ENCODE measurements at regions not wholly inside any gene's neighbourhood (a gene's known extent, or its start where the extent isn't known, plus 50 kb on each side); places are given as distances from the start of the nearest gene placed in this dataset.

- no peak for TF ChIP-seq CTCF (IDR thresholded peaks at IDR 0.05)
- no peak for DNase-seq (ENCODE audit: low spot score)
- no peak overlapping the region for H3K27ac ChIP-seq
- no peaks in the 10 kb centered on the region for H3K36me3 ChIP-seq
- no peak overlapping the region for H3K4me3 ChIP-seq
- H3K4me1 ChIP-seq, result no peaks in the 10 kb centered on the region
- H3K27me3 ChIP-seq, result no peaks in the 10 kb centered on the region
- no peaks in the 10 kb centered on the region for H3K9me3 ChIP-seq
These were observed 736.3 kb downstream of the EFNB2 start for GRCh38 chr13:105799155-105799554.

DNA sequence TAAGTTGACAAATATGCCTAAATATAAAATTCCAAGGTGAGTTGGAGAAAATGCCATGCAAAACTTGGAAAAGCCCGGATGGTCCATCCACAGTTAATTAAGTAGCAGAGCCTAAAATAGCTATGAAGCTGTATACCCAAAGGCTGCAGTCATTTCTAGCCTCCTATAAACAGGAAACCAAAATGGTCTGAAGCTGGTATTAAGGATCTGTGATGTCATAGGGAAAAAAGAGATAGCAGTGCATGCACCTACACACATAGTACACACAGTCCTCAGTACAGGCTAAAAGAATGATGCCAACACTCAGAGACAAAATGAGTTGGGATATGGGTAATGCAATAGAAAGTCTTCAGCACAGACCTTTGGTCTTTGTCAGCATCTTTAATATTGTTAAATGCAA is 736.9 kb downstream of the EFNB2 start:
- H3K9me3 ChIP-seq, result no peaks in the 10 kb centered on the region
- H3K4me1 ChIP-seq, result no peaks in the 10 kb centered on the region
- no peak overlapping the region for H3K4me3 ChIP-seq
- no peaks in the 10 kb centered on the region for H3K36me3 ChIP-seq
- H3K27ac ChIP-seq, result no peak overlapping the region
- no peak for TF ChIP-seq CTCF (IDR thresholded peaks at IDR 0.05)
- H3K27me3 ChIP-seq, result no peaks in the 10 kb centered on the region
- DNase-seq (ENCODE audit: low spot score), result no peak

GRCh38 chr13:105796081-105796480 is 739.4 kb downstream of the EFNB2 start:
- Histone ChIP-seq H3K9me3 (no peaks in the 10 kb centered on the region), H3K4me3 (no peak overlapping the region), H3K27me3 (no peaks in the 10 kb centered on the region), H3K27ac (no peak overlapping the region), H3K36me3 (no peaks in the 10 kb centered on the region), H3K4me1 (no peaks in the 10 kb centered on the region)
- no peak for TF ChIP-seq CTCF (IDR thresholded peaks at IDR 0.05)
- DNase-seq (ENCODE audit: low spot score), result no peak

- Histone ChIP-seq H3K4me3 (no peak overlapping the region), H3K9me3 (no peaks in the 10 kb centered on the region), H3K27ac (no peak overlapping the region), H3K27me3 (no peaks in the 10 kb centered on the region), H3K36me3 (no peaks in the 10 kb centered on the region), H3K4me1 (no peaks in the 10 kb centered on the region)
- TF ChIP-seq CTCF (IDR thresholded peaks at IDR 0.05), result no peak
- no peak for DNase-seq (ENCODE audit: low spot score)
These were observed 744.5 kb downstream of the EFNB2 start for GRCh38 chr13:105790923-105791322.

DNA sequence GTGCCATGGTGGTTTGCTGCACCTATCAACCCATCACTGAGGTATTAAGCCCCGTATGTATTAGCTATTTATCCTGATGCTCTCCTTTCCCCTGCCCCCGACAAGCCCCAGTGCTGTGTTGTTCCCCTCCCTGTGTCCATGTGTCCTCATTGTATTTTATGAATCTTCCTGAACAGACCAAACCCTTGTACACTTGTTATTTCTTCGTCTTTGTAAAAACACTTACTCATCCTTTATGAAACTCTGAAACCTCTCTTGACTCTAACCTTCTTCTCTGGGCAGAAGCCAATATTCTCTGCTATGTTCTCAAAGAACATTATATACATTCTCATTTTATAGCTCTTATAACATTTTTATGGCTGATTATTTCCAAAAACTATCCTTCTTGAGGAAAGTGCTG is 746.9 kb downstream of the EFNB2 start:
- H3K27me3 ChIP-seq, result no peaks in the 10 kb centered on the region
- no peak overlapping the region for H3K27ac ChIP-seq
- no peaks in the 10 kb centered on the region for H3K36me3 ChIP-seq
- no peak for DNase-seq (ENCODE audit: low spot score)
- no peak for TF ChIP-seq CTCF (IDR thresholded peaks at IDR 0.05)
- no peak overlapping the region for H3K4me3 ChIP-seq
- no peaks in the 10 kb centered on the region for H3K9me3 ChIP-seq
- H3K4me1 ChIP-seq, result no peaks in the 10 kb centered on the region

DNA sequence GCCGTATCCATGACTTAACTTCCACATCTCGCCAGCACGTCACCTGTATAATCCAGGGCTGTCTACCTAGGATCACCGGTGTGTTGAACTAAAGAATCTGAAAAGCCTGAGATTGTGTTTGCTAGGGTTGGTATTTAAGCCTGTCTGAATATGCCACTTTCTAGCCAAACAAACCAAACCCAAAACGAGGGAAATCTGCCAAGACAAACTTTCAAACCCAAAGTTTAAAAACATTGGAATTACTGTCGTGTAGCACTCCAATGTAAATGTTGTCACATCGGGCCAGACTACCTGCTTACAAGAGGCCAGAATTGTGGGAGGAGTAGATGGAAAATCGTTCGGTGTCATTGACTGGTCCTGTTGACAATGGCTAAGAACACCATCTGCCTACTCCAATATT is 747.8 kb downstream of the EFNB2 start:
- Histone ChIP-seq H3K9me3 (peaks cover 0 to under 1% of the 10 kb centered on the region in 2 donors), H3K4me3 (no peak overlapping the region), H3K27me3 (no peaks in the 10 kb centered on the region), H3K36me3 (no peaks in the 10 kb centered on the region), H3K4me1 (no peaks in the 10 kb centered on the region), H3K27ac (no peak overlapping the region)
- no peak for DNase-seq (ENCODE audit: low spot score)
- no peak for TF ChIP-seq CTCF (IDR thresholded peaks at IDR 0.05)

Measured in right atrium auricular region (tissue), 2 donors.